Stimulated activated CD4-positive, alpha-beta T cell treated with anti-CD3 and anti-CD28 coated beads, Interleukin-12 subunit alpha, Interleukin-12 subunit beta, amount 100 ng/mL, for 48 hours (primary cell): ENCODE measurements at regions not wholly inside any gene's neighbourhood (a gene's known extent, or its start where the extent isn't known, plus 50 kb on each side); places are given as distances from the start of the nearest gene placed in this dataset.

Source experiments
- DNase-seq, 3 donors: peaks; one replicate each; pipeline ENCODE4 v3.0.0-alpha.2; 2020; ENCODE audit warnings: low read depth in 2 of 3, low spot score in 1 of 3

- no peak for DNase-seq
Measured at GRCh38 chr7:41252957-41253356, 449.9 kb downstream of the INHBA start.

- DNase-seq: no peak
Measured at GRCh38 chr7:41252551-41252950, 450.3 kb downstream of the INHBA start.

DNA sequence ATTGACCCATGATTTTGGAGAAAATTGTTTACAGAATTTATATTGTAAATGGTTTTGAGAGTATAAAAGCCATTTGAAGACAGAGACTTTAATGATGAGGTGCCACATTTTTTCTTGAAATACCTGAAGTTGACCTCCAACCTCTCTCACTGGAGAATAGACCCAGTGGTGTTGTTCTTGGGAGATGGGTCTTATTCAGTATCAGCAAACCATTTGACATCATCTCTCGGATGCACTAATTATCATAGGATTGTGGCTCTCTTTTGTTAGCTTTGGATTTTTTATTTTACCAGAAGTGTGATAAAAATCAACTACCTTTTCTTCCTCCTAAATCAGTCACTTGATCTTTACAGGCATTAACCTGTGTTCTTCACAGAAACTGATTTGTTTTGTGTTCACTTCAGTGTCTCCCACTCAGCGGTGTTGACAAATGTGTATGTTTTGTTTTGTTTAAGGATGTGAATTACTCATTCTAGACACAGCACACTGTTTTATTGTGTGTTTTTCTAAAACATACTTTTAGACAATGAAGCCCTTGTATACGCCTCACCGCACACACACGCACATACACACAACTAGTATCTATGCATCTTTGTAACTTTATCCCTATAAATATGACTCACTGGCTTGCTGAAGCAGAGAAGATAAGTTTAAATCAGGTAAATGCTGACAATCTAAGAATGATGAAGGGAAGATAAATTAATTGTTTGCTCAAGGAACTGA lies 455.6 kb downstream of the INHBA start:
- DNase-seq: no peak

- DNase-seq: no peak
Measured at GRCh38 chr7:41245916-41246315, 457.0 kb downstream of the INHBA start.

DNA sequence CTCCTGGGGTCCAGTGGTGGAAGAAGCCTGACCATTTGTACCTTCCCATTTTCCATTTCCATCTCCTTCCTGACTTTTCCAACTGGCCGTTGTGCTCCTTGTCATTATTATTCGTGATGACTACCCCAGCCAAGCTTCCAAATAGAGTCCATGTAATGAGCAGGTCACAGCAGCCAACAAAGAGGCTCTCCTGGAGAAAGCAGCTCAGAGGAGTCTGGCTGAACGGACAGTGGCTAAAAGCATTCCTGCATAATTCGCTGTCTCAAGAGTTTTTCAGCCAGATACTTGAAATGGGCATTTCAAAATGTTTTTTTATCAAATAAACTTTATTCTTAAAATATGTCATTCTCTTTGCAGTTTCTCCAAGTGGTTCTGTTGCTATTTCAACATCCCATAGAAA lies 458.6 kb downstream of the INHBA start:
- no peak for DNase-seq

DNA sequence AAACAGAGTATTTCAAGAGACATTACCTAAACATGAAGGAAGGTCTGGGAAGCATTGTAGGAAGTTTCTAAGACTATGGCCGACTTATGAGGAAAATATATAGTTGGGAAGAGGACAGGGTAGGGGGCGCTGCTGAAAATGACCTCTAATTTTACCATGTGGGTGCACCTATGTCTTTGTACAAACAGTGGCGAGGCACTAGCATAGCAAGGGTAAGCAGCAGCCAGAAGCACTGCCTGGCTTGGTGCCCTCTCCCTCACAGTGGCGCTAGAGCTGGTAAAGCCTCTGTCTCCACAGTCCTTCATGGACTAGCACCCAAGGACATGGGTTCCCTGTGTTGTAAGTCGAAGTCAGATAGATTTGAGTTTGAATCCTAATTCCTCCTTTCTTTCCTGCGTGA lies 461.2 kb downstream of the INHBA start:
- no peak for DNase-seq

DNA sequence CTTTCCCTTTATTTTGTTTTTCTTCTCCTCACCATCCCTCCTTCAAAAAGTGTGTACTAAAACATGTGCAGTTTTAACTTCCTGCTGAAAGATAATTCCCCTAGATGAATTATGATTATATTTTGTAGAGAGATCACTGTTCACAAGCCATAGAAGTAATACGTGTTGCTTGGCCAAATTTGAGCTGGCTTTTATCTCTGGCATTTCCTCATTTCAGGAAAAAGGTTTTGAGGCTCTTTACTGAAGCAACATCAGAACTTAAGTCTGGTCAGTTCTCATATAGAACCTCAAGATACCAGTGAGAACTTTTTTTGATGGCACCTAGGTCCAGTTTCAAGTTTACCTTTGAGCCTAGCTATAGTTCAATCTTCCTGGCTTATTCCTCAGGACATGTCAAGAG lies 463.3 kb downstream of the INHBA start:
- no peak for DNase-seq

- DNase-seq: no peak
Measured at GRCh38 chr7:41238851-41239331, 464.0 kb downstream of the INHBA start.

DNA sequence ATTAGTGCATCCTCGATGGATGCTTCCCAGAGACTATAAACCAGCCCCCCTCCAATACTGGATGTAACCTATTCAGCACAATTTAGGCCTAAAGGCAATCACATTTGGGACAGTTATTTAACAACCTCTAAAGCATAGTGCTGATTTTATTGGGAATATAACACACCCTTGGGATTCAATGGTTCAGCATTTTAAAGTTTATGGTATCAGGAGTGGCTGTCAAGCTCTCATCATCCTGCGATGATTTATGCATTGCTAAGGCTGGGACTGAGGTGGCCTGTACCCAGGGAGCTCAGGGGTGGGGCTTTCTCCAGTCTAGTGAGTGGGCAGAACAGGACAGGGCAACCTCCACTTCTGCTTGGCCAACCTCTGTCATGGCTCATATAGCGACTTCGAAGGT lies 464.9 kb downstream of the INHBA start:
- no peak for DNase-seq

- DNase-seq: no peak
Measured at GRCh38 chr7:41232086-41232485, 470.8 kb downstream of the INHBA start.

GRCh38 chr7:41224063-41224763 lies 478.7 kb downstream of the INHBA start:
- no peak for DNase-seq

DNA sequence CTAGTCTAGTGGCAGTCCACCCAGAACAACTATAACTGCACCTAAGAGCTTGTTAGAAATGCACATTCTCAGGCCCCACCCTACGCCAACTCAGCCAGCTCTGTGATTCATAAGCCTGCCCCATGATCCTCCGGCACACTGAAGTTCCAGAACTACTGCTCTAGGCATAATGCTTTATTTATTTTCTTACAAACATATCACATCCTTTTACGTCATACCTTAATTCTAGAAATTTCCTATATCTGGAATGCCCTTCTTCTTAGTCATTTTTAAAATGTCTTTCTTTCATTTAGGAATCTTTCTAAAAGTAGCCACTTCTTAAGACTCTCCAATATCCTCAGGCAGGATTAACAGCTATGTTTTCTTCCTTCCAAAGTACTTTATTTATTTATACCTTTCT lies 480.1 kb downstream of the INHBA start:
- no peak for DNase-seq

- DNase-seq: no peak
Measured at GRCh38 chr7:41220266-41220665, 482.6 kb downstream of the INHBA start.

DNA sequence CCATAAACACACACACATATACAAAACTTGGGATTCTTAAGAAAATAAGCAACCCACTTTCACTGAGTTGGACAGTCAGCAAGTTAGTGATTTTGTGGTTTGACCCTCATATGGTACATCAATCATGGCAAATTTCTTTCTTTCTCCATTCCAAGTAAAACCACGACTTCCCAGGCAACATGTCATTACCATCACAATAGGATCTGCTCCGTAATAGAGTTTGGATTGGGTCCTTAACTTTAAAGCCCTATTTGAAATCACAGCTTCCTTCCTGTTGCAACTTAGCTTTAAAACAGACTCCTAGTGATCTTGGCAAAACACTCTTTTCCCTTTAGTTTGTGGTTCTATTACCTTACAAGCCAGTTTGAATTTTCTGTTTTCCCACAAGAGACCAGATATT lies 483.6 kb downstream of the INHBA start:
- DNase-seq: no peak

DNA sequence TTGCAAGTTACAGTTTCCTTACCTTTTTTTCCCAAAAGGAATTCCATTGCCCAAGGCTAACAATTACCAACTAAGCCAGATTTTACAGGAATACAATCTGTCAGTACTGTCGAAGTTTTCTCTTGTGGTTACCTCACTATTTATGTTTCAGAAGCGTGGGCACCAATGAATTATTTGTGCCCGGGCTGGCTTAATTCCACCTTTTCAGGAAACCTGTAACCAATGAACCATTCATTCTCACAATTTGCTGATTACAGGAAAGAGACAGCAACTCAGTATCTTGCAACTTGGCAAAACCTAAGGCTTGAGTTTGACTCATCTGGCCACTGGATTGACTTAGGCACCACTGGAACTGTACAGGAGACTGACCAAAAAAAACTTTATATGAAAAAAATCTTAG lies 485.6 kb downstream of the INHBA start:
- DNase-seq: no peak

- DNase-seq: no peak
Measured at GRCh38 chr7:41207141-41207540, 495.7 kb downstream of the INHBA start.

GRCh38 chr7:41206267-41206666 lies 496.6 kb downstream of the INHBA start:
- no peak for DNase-seq

DNA sequence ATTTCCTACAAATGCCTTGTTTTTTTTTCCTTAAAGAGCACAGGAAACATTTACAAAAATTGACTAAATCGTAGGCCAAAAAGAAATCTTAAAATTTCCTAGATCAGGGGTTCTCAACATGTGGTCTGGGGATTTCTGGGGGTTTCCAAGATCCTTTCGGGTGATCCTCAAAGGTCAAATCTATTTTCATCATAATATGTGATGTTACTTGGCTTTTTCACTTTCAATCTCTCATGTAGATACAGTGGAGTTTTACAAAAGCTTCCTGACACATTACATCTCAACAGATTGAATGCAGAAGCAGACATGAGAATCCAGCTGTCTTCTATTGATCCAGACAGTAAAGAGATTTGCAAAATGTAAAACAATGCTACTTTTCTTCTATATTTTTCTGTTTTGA lies 497.3 kb downstream of the INHBA start:
- no peak for DNase-seq

GRCh38 chr7:41203542-41203941 lies 499.3 kb downstream of the INHBA start:
- no peak for DNase-seq

DNA sequence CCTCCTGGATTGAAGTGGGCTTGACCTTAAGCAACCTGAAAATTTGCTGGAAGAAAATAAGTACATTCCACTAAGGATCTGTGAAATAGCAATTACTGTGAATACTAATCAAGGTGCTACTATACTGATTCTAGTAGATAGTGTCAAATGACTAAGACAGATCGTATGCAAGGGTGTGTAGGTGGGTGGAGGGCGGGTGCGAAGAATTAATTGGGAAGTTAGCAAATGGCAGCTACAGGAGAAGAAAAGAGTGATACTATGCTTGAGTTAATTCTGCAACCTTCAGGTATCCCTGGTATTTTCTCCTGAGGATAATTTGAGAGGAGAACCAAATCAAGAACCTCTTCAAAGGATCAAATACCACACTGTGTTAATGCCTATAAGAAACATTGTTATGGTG lies 501.9 kb downstream of the INHBA start:
- DNase-seq: no peak

DNA sequence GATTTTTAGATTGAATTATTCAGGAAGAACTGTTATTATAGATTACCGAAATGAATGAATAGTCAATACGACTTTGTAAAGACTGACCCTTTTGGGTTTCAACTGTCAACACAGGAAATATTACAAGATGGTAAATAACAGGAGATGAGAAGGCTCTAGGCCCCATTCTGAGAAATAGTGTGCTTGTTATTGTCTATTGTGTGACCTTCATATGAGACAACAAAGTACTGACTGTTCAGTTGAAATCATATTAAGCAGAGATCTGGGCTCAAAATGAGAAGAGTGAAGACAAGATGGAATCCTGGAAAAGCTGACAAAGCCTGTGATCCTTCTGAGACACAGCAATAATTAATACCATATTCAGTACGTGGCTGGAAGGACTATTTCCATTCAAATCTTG lies 503.8 kb downstream of the INHBA start:
- DNase-seq: no peak

DNA sequence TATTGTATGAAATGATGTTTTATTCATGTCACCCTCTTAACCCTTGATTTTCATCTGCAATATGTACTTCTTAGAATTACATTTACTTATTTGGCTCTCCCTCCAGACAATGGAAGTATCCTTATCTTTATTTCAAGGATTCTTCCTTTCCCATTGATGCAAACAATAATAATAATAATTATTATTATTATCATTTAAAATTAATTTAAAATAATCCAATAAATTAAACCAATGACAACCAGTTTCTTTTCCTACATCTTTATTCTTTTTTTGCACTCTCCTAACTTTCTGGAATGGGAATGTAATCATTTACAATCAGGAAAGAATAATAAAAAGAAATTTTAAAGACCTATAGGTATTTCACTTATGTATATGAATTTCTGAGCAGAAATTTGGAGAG lies 504.4 kb downstream of the INHBA start:
- DNase-seq: no peak

GRCh38 chr7:41197769-41198168 lies 505.1 kb downstream of the INHBA start:
- no peak for DNase-seq
